Muscle layer of colon (tissue), 2 donors: ENCODE measurements at regions not wholly inside any gene's neighbourhood (a gene's known extent, or its start where the extent isn't known, plus 50 kb on each side); places are given as distances from the start of the nearest gene placed in this dataset.

Experiments used
- H3K27ac ChIP-seq: one replicate; pipeline ENCODE4 v1.7.0; 2013; ENCODE audit warnings: low read depth, mild to moderate bottlenecking, low read length, moderate library complexity
- H3K27me3 ChIP-seq, 2 donors: one replicate each; pipeline ENCODE4 v1.7.0; 2013; ENCODE audit warnings: low read length in 2 of 2, mild to moderate bottlenecking in 2 of 2; ENCODE audit not compliant: insufficient read depth in 2 of 2, control insufficient read depth in 1 of 2
- H3K36me3 ChIP-seq: one replicate; pipeline ENCODE4 v1.7.0; 2013; ENCODE audit warnings: mild to moderate bottlenecking, low read length; ENCODE audit not compliant: insufficient read depth
- H3K4me1 ChIP-seq: one replicate; pipeline ENCODE4 v1.7.0; 2013; ENCODE audit warnings: mild to moderate bottlenecking, low read length; ENCODE audit not compliant: insufficient read depth
- H3K4me3 ChIP-seq, 2 donors: one replicate each; pipeline ENCODE4 v1.7.0; 2013; ENCODE audit warnings: low read length in 2 of 2, low read depth in 1 of 2, mild to moderate bottlenecking in 1 of 2, moderate library complexity in 1 of 2
- H3K9ac ChIP-seq: one replicate; pipeline ENCODE4 v1.7.0; 2013; ENCODE audit warnings: low read length
- H3K9me3 ChIP-seq: one replicate; pipeline ENCODE4 v1.7.0; 2013; ENCODE audit warnings: mild to moderate bottlenecking, low read length
- donor health status: abdominal sarcoma.
- donor health status: Adenocarcinoma of cecum.

DNA sequence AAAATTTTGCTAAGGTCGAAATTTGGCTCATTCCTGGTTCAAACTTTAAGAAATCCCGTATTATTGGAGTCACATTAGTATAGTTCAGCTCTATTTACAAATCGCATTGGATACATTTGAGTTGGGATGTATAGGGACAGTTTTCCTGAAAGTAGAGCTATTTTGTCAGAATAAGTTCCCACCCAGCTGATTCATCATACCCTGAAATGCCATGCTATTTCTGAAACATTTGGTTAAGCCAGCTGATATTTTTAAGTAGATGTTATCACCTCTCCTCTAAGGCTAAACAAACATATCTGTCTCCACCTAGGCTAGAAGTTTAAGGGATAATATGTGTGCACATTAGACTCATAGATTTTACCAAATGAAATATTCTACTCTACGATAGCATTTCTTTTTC is 226.2 kb upstream of the ARGLU1 start:
- H3K36me3 ChIP-seq: no peaks in the 10 kb centered on the region
- no peak overlapping the region for H3K4me3 ChIP-seq
- no peak overlapping the region for H3K9ac ChIP-seq
- H3K27me3 ChIP-seq: no peaks in the 10 kb centered on the region
- no peaks in the 10 kb centered on the region for H3K4me1 ChIP-seq
- H3K9me3 ChIP-seq: no peaks in the 10 kb centered on the region
- no peak overlapping the region for H3K27ac ChIP-seq

DNA sequence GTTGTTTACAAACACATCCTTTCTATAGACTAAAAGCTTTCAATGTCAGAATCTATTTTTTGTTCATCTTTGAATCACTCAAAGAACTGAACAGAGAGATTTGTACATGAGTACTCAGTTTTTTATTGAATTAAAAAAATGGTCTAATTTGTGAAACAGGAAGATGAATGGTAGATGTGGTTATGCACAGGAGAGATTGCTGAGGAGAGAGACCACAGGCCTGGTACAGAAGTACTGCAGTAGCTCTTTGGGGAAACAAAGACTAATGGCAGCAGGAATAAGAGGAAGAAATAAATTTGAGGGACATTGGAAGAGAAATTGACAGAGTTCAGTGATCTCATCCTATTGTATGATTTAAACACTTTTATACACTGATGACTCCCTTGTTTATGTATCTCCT is 222.0 kb upstream of the ARGLU1 start:
- Histone ChIP-seq H3K27me3 (no peaks in the 10 kb centered on the region), H3K27ac (no peak overlapping the region), H3K9ac (no peak overlapping the region), H3K36me3 (no peaks in the 10 kb centered on the region), H3K4me3 (no peak overlapping the region), H3K4me1 (no peaks in the 10 kb centered on the region), H3K9me3 (no peaks in the 10 kb centered on the region)

- Histone ChIP-seq H3K4me3 (no peak overlapping the region), H3K9me3 (no peaks in the 10 kb centered on the region), H3K4me1 (no peaks in the 10 kb centered on the region), H3K9ac (no peak overlapping the region), H3K27ac (no peak overlapping the region), H3K36me3 (no peaks in the 10 kb centered on the region), H3K27me3 (no peaks in the 10 kb centered on the region)
These were observed 218.1 kb upstream of the ARGLU1 start for GRCh38 chr13:106786006-106786563.

DNA sequence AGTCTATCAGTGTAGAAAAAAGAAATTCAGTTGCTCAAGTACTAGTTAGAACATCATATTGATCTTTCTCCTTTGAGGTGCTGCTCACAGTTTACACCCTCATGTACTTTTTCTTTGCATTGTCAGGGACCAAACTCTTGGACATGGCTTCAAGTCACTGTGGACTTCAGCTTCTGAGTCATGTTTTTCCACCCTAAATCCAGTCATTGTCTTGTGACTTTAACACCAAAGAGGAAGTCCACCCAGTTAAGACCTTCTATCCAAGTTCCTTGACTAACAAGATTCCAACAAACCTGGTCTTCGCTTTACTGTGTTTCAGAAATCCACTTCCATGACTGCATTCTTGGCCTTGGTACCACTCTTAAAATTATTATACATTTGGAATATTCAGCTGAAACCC is 206.7 kb upstream of the ARGLU1 start:
- H3K27ac ChIP-seq: no peak overlapping the region
- no peaks in the 10 kb centered on the region for H3K4me1 ChIP-seq
- no peak overlapping the region for H3K4me3 ChIP-seq
- no peaks in the 10 kb centered on the region for H3K36me3 ChIP-seq
- H3K9ac ChIP-seq: no peak overlapping the region
- H3K9me3 ChIP-seq: no peaks in the 10 kb centered on the region
- H3K27me3 ChIP-seq: no peaks in the 10 kb centered on the region

- Histone ChIP-seq H3K27ac (no peak overlapping the region), H3K4me3 (no peak overlapping the region), H3K36me3 (no peaks in the 10 kb centered on the region), H3K27me3 (no peaks in the 10 kb centered on the region), H3K4me1 (no peaks in the 10 kb centered on the region), H3K9me3 (no peaks in the 10 kb centered on the region), H3K9ac (no peak overlapping the region)
These were observed 204.2 kb upstream of the ARGLU1 start for GRCh38 chr13:106772006-106772601.

- no peaks in the 10 kb centered on the region for H3K4me1 ChIP-seq
- H3K27me3 ChIP-seq: no peaks in the 10 kb centered on the region
- no peaks in the 10 kb centered on the region for H3K36me3 ChIP-seq
- H3K9me3 ChIP-seq: no peaks in the 10 kb centered on the region
- H3K9ac ChIP-seq: no peak overlapping the region
- H3K4me3 ChIP-seq: no peak overlapping the region
- H3K27ac ChIP-seq: no peak overlapping the region
These were observed 201.1 kb upstream of the ARGLU1 start for GRCh38 chr13:106768991-106769390.

DNA sequence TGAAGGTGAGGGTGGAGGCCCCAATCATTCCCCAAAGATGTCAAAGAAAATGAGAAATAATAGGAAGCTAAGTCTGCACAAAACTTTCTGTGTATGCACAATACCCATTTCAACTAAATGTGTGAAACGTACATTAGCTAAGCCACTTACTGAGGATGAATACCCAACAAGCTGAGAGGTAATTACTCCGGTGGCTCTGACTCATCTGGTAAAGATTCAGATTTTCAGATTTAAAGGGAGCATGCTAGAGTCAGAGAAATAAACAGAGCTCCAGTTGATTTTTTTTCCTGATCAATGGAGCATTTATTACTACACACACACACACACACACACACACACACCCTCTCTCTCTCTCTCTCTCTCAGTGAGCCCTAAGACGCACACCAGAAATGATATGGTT is 194.8 kb upstream of the ARGLU1 start:
- Histone ChIP-seq H3K36me3 (no peaks in the 10 kb centered on the region), H3K27me3 (no peaks in the 10 kb centered on the region), H3K4me1 (no peaks in the 10 kb centered on the region), H3K4me3 (no peak overlapping the region), H3K27ac (no peak overlapping the region), H3K9ac (no peak overlapping the region), H3K9me3 (no peaks in the 10 kb centered on the region)

- Histone ChIP-seq H3K27ac (no peak overlapping the region), H3K36me3 (no peaks in the 10 kb centered on the region), H3K27me3 (no peaks in the 10 kb centered on the region), H3K4me3 (no peak overlapping the region), H3K9me3 (no peaks in the 10 kb centered on the region), H3K4me1 (no peaks in the 10 kb centered on the region), H3K9ac (no peak overlapping the region)
These were observed 188.5 kb upstream of the ARGLU1 start for GRCh38 chr13:106756446-106756845.

DNA sequence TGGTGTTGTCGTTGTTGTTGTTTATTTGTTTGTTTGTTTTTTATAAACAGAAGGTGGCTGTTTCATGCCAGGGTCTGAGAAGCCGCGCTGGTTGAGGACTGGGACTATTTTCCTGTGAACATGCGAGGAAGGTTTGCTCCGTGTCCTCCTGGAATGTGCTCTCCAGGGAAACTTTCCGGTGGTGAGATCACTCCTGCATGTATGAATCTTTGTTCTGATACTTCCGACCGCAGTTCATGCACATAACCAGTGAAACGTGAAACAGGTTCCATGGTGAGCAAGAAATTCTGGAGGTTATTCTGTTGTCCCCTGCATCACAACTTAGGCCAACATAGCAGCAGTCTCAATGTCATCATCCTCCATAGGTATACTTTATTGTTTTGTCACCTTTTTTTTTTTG is 187.6 kb upstream of the ARGLU1 start:
- H3K4me3 ChIP-seq: no peak overlapping the region
- H3K4me1 ChIP-seq: no peaks in the 10 kb centered on the region
- H3K9me3 ChIP-seq: no peaks in the 10 kb centered on the region
- H3K27ac ChIP-seq: no peak overlapping the region
- H3K27me3 ChIP-seq: no peaks in the 10 kb centered on the region
- H3K36me3 ChIP-seq: no peaks in the 10 kb centered on the region
- no peak overlapping the region for H3K9ac ChIP-seq

GRCh38 chr13:106753251-106753650 is 185.3 kb upstream of the ARGLU1 start:
- Histone ChIP-seq H3K9ac (no peak overlapping the region), H3K36me3 (no peaks in the 10 kb centered on the region), H3K4me3 (no peak overlapping the region), H3K9me3 (no peaks in the 10 kb centered on the region), H3K27ac (no peak overlapping the region), H3K4me1 (no peaks in the 10 kb centered on the region), H3K27me3 (no peaks in the 10 kb centered on the region)

DNA sequence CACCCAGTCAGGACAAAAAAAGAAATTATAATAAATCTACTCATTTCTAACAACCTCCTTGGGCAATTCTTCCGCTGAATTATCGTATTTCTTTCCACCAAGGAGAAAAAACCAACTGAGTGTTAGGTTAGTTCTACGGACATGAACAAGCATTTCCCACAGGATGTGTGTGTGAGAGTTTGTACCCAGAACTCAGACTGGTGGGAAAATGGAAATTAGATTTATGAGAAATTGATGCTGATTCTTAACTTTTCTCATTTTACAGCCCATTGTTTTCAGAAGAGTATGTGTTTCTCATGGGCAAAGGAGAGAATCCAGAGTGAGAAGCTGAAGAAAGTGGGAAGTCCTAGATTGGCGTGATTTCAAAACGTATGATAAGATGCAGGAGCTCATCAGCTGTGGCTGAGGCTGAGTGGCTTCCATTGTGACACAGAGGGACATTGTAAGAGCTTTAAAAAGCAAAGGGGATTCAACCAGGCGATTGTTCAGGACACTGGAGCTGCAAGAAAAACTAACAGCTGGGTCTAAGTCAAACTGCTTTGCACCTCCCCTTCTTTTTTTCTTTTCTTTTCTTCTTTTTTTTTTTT is 184.7 kb upstream of the ARGLU1 start:
- H3K27ac ChIP-seq: no peak overlapping the region
- no peaks in the 10 kb centered on the region for H3K9me3 ChIP-seq
- H3K27me3 ChIP-seq: no peaks in the 10 kb centered on the region
- no peak overlapping the region for H3K9ac ChIP-seq
- H3K4me3 ChIP-seq: no peak overlapping the region
- H3K36me3 ChIP-seq: no peaks in the 10 kb centered on the region
- no peaks in the 10 kb centered on the region for H3K4me1 ChIP-seq

- Histone ChIP-seq H3K27ac (no peak overlapping the region), H3K4me3 (no peak overlapping the region), H3K27me3 (no peaks in the 10 kb centered on the region), H3K9ac (no peak overlapping the region), H3K4me1 (no peaks in the 10 kb centered on the region), H3K9me3 (no peaks in the 10 kb centered on the region), H3K36me3 (no peaks in the 10 kb centered on the region)
These were observed 180.8 kb upstream of the ARGLU1 start for GRCh38 chr13:106748785-106749184.
